GM12891 (cell line): ENCODE measurements at regions not wholly inside any gene's neighbourhood (a gene's known extent, or its start where the extent isn't known, plus 50 kb on each side); places are given as distances from the start of the nearest gene placed in this dataset.

Experiments
- PAX5 ChIP-seq: IDR thresholded peaks from 2 replicates; pipeline ENCODE4 v1.6.1; 2011; ENCODE audit warnings: low read length, moderate library complexity, mild to moderate bottlenecking; ENCODE audit not compliant: insufficient read depth, severe bottlenecking
- POLR2A ChIP-seq: IDR thresholded peaks from 2 replicates; pipeline ENCODE4 v1.6.1; 2011; ENCODE audit warnings: low read depth, low read length, control low read depth
- POLR2AphosphoS5 ChIP-seq: IDR thresholded peaks from 2 replicates; pipeline ENCODE4 v1.6.1; 2011; ENCODE audit warnings: low read depth, low read length, control low read depth
- SPI1 ChIP-seq: IDR thresholded peaks from 2 replicates; pipeline ENCODE4 v1.6.1; 2011; ENCODE audit warnings: low read depth, low read length, control low read depth
- TAF1 ChIP-seq: IDR thresholded peaks from 2 replicates; pipeline ENCODE4 v1.6.1; 2011; ENCODE audit warnings: low read depth, low read length, control low read depth

DNA sequence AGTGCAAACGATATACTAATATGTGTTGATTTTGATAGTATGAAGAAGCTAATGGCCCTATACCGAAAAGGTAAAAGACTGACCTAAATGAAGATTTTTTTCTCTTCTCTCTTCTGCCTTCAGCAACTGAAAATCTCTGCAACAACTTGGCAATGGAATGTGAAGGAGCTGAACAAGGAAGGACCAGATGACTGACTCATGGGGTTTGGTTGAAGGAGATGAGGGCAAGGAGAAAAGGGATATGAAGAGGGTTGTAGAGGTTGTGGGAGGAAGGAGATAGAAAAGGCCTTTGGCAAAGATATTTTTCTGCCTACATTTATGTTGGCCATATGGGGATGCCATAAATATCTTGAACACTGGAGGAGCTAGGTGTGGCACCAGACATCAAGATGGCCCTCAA is 129.7 kb upstream of the CHD1 start:
- TF ChIP-seq POLR2AphosphoS5 = no peak
- TF ChIP-seq POLR2A = no peak
- no peak for TF ChIP-seq SPI1
- no peak for TF ChIP-seq TAF1
- TF ChIP-seq PAX5 = no peak
